ENCODE measurements at regions not wholly inside any gene's neighbourhood (a gene's known extent, or its start where the extent isn't known, plus 50 kb on each side); places are given as distances from the start of the nearest gene placed in this dataset.

- TF ChIP-seq, protein P1, sequence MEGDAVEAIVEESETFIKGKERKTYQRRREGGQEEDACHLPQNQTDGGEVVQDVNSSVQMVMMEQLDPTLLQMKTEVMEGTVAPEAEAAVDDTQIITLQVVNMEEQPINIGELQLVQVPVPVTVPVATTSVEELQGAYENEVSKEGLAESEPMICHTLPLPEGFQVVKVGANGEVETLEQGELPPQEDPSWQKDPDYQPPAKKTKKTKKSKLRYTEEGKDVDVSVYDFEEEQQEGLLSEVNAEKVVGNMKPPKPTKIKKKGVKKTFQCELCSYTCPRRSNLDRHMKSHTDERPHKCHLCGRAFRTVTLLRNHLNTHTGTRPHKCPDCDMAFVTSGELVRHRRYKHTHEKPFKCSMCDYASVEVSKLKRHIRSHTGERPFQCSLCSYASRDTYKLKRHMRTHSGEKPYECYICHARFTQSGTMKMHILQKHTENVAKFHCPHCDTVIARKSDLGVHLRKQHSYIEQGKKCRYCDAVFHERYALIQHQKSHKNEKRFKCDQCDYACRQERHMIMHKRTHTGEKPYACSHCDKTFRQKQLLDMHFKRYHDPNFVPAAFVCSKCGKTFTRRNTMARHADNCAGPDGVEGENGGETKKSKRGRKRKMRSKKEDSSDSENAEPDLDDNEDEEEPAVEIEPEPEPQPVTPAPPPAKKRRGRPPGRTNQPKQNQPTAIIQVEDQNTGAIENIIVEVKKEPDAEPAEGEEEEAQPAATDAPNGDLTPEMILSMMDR (conservative IDR thresholded peaks at IDR 0.05 in 1 of 2, IDR thresholded peaks at IDR 0.05 in 1 of 2; ENCODE audit: low read depth in 1 of 2, low read length in 2 of 2) = no peak
- TF ChIP-seq EZH2 (IDR thresholded peaks at IDR 0.05; ENCODE audit: low read length, missing control alignments) = no peak
Observed at GRCh38 chr4:28832444-28832843, 1887.7 kb upstream of the PCDH7 start.

All from fibroblast of lung (primary cell).